Stimulated activated effector memory CD8-positive, alpha-beta T cell treated with anti-CD3 and anti-CD28 coated beads, Interleukin-12 subunit alpha, Interleukin-12 subunit beta, amount 100 ng/mL, for 72 hours (primary cell): ENCODE measurements at regions not wholly inside any gene's neighbourhood (a gene's known extent, or its start where the extent isn't known, plus 50 kb on each side); places are given as distances from the start of the nearest gene placed in this dataset.

Experiments
- ATAC-seq: fragments of 150-1000 bp; cut with Tn5 transposase; 2 replicates; pipeline ENCODE4 v1.10.0; 2021
- DNase-seq, 2 donors: peaks; one replicate each; pipeline ENCODE4 v3.0.0; 2021 to 2022; ENCODE audit warnings: low spot score in 2 of 2
- H3K27ac Mint-ChIP-seq: one replicate; pipeline ENCODE4 v1.8.0; 2022; ENCODE audit warnings: mild to moderate bottlenecking, mixed read lengths
- H3K36me3 Mint-ChIP-seq: one replicate; pipeline ENCODE4 v1.8.0; 2022; ENCODE audit warnings: mild to moderate bottlenecking, mixed read lengths
- H3K4me1 Mint-ChIP-seq: one replicate; pipeline ENCODE4 v1.8.0; 2022; ENCODE audit warnings: mixed read lengths
- H3K4me3 Mint-ChIP-seq: one replicate; pipeline ENCODE4 v1.8.0; 2022; ENCODE audit warnings: mild to moderate bottlenecking, mixed read lengths
- H3K9me3 Mint-ChIP-seq: one replicate; pipeline ENCODE4 v1.8.0; 2022; ENCODE audit warnings: mixed read lengths

GRCh38 chr2:150379166-150379565, 108.3 kb downstream of the RND3 start:
- Mint-ChIP-seq H3K4me3 (no peak overlapping the region), H3K27ac (no peak overlapping the region), H3K4me1 (no peaks in the 10 kb centered on the region), H3K36me3 (no peaks in the 10 kb centered on the region), H3K9me3 (peaks cover 5% of the 10 kb centered on the region)
- ATAC-seq (no peak), DNase-seq (no peak)

- H3K9me3 Mint-ChIP-seq = peaks cover 7% of the 10 kb centered on the region
- H3K4me1 Mint-ChIP-seq = no peaks in the 10 kb centered on the region
- DNase-seq (no peak), ATAC-seq (no peak)
- no peaks in the 10 kb centered on the region for H3K36me3 Mint-ChIP-seq
- H3K4me3 Mint-ChIP-seq = no peak overlapping the region
- no peak overlapping the region for H3K27ac Mint-ChIP-seq
Observed at GRCh38 chr2:150378686-150379085, 108.8 kb downstream of the RND3 start.

GRCh38 chr2:150376553-150377335, 110.7 kb downstream of the RND3 start:
- peaks cover 3% of the 10 kb centered on the region for H3K9me3 Mint-ChIP-seq
- no peaks in the 10 kb centered on the region for H3K4me1 Mint-ChIP-seq
- H3K27ac Mint-ChIP-seq = no peak overlapping the region
- DNase-seq (no peak), ATAC-seq (no peak)
- H3K36me3 Mint-ChIP-seq = no peaks in the 10 kb centered on the region
- H3K4me3 Mint-ChIP-seq = no peak overlapping the region

GRCh38 chr2:150375333-150375732, 112.1 kb downstream of the RND3 start:
- no peak overlapping the region for H3K4me3 Mint-ChIP-seq
- no peaks in the 10 kb centered on the region for H3K4me1 Mint-ChIP-seq
- H3K36me3 Mint-ChIP-seq = no peaks in the 10 kb centered on the region
- H3K9me3 Mint-ChIP-seq = peaks cover 3% of the 10 kb centered on the region
- DNase-seq = no peak
- ATAC-seq = no peak
- no peak overlapping the region for H3K27ac Mint-ChIP-seq

GRCh38 chr2:150374492-150374891, 113.0 kb downstream of the RND3 start:
- no peak overlapping the region for H3K27ac Mint-ChIP-seq
- H3K4me1 Mint-ChIP-seq = no peaks in the 10 kb centered on the region
- no peak for ATAC-seq
- no peak overlapping the region for H3K4me3 Mint-ChIP-seq
- no peaks in the 10 kb centered on the region for H3K36me3 Mint-ChIP-seq
- DNase-seq = no peak
- H3K9me3 Mint-ChIP-seq = peaks cover 3% of the 10 kb centered on the region

- no peak for ATAC-seq
- Mint-ChIP-seq H3K4me1 (no peaks in the 10 kb centered on the region), H3K9me3 (peaks cover 3% of the 10 kb centered on the region), H3K36me3 (no peaks in the 10 kb centered on the region), H3K27ac (no peak overlapping the region), H3K4me3 (no peak overlapping the region)
- no peak for DNase-seq
Observed at GRCh38 chr2:150373374-150373773, 114.1 kb downstream of the RND3 start.

- no peak overlapping the region for H3K4me3 Mint-ChIP-seq
- no peaks in the 10 kb centered on the region for H3K36me3 Mint-ChIP-seq
- peaks cover 3% of the 10 kb centered on the region for H3K9me3 Mint-ChIP-seq
- no peak overlapping the region for H3K27ac Mint-ChIP-seq
- no peak for ATAC-seq
- no peak for DNase-seq
- H3K4me1 Mint-ChIP-seq = no peaks in the 10 kb centered on the region
Observed at GRCh38 chr2:150371044-150371818, 116.2 kb downstream of the RND3 start.

- DNase-seq = no peak
- no peak for ATAC-seq
- Mint-ChIP-seq H3K4me1 (no peaks in the 10 kb centered on the region), H3K9me3 (peaks cover 3% of the 10 kb centered on the region), H3K4me3 (no peak overlapping the region), H3K36me3 (no peaks in the 10 kb centered on the region), H3K27ac (no peak overlapping the region)
Observed at GRCh38 chr2:150370561-150370960, 116.9 kb downstream of the RND3 start.

GRCh38 chr2:150369862-150370261, 117.6 kb downstream of the RND3 start:
- no peaks in the 10 kb centered on the region for H3K36me3 Mint-ChIP-seq
- no peak for DNase-seq
- ATAC-seq = peak; percentile 34
- H3K9me3 Mint-ChIP-seq = peaks cover 3% of the 10 kb centered on the region
- H3K27ac Mint-ChIP-seq = no peak overlapping the region
- no peaks in the 10 kb centered on the region for H3K4me1 Mint-ChIP-seq
- no peak overlapping the region for H3K4me3 Mint-ChIP-seq

- no peak overlapping the region for H3K27ac Mint-ChIP-seq
- DNase-seq (no peak), ATAC-seq (no peak)
- no peaks in the 10 kb centered on the region for H3K36me3 Mint-ChIP-seq
- peaks cover 3% of the 10 kb centered on the region for H3K9me3 Mint-ChIP-seq
- no peak overlapping the region for H3K4me3 Mint-ChIP-seq
- H3K4me1 Mint-ChIP-seq = no peaks in the 10 kb centered on the region
Observed at GRCh38 chr2:150358468-150358807, 129.0 kb downstream of the RND3 start.

GRCh38 chr2:150357770-150358467, 129.5 kb downstream of the RND3 start:
- ATAC-seq (no peak), DNase-seq (no peak)
- Mint-ChIP-seq H3K4me3 (no peak overlapping the region), H3K9me3 (peaks cover 3% of the 10 kb centered on the region), H3K27ac (no peak overlapping the region), H3K4me1 (no peaks in the 10 kb centered on the region), H3K36me3 (no peaks in the 10 kb centered on the region)

GRCh38 chr2:150355440-150355839, 132.0 kb downstream of the RND3 start:
- DNase-seq (no peak), ATAC-seq (no peak)
- Mint-ChIP-seq H3K4me1 (no peaks in the 10 kb centered on the region), H3K9me3 (peaks cover 3% of the 10 kb centered on the region), H3K27ac (no peak overlapping the region), H3K4me3 (no peak overlapping the region), H3K36me3 (no peaks in the 10 kb centered on the region)

- Mint-ChIP-seq H3K9me3 (no peaks in the 10 kb centered on the region), H3K4me1 (no peaks in the 10 kb centered on the region), H3K27ac (no peak overlapping the region), H3K4me3 (no peak overlapping the region), H3K36me3 (no peaks in the 10 kb centered on the region)
- ATAC-seq (no peak), DNase-seq (no peak)
Observed at GRCh38 chr2:150353376-150353775, 134.1 kb downstream of the RND3 start.

GRCh38 chr2:150351922-150352321, 135.5 kb downstream of the RND3 start:
- no peak overlapping the region for H3K27ac Mint-ChIP-seq
- no peaks in the 10 kb centered on the region for H3K36me3 Mint-ChIP-seq
- peaks cover 2% of the 10 kb centered on the region for H3K9me3 Mint-ChIP-seq
- H3K4me1 Mint-ChIP-seq = no peaks in the 10 kb centered on the region
- ATAC-seq (no peak), DNase-seq (no peak)
- no peak overlapping the region for H3K4me3 Mint-ChIP-seq

GRCh38 chr2:150350500-150350899, 137.0 kb downstream of the RND3 start:
- ATAC-seq (no peak), DNase-seq (no peak)
- Mint-ChIP-seq H3K9me3 (peaks cover 2% of the 10 kb centered on the region), H3K36me3 (no peaks in the 10 kb centered on the region), H3K27ac (no peak overlapping the region), H3K4me1 (no peaks in the 10 kb centered on the region), H3K4me3 (no peak overlapping the region)

- Mint-ChIP-seq H3K36me3 (no peaks in the 10 kb centered on the region), H3K4me1 (no peaks in the 10 kb centered on the region), H3K27ac (no peak overlapping the region), H3K4me3 (no peak overlapping the region), H3K9me3 (peaks cover 2% of the 10 kb centered on the region)
- ATAC-seq (no peak), DNase-seq (no peak)
Observed at GRCh38 chr2:150346806-150347205, 140.7 kb downstream of the RND3 start.
